Limb (tissue), 2 donors: ENCODE measurements at regions not wholly inside any gene's neighbourhood (a gene's known extent, or its start where the extent isn't known, plus 50 kb on each side); places are given as distances from the start of the nearest gene placed in this dataset.

Experiments used
- DNase-seq, 2 donors: peaks; one replicate each; pipeline ENCODE4 v3.0.0-alpha.2; 2016; ENCODE audit errors: extremely low spot score in 2 of 2

DNA sequence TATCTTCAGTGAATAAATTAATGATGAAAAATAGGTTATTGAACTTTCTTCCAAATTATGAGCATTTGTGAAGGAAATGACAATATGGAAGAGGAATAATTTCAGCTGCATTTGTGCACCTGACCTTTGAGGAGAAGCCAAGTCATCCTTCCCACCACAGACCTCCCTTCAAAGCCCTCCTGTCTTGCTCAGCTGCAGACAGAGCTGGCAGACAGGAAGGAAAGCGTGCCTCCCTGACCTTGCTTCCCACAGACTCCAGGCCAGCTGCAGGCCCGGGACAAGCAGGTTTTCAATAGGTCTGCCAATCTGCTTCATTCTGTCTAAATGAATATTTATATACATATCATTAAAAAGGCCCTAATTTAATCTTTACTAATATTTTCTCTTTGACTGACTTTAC lies 152.9 kb upstream of the RBMS3 start:
- DNase-seq, result no peak

DNA sequence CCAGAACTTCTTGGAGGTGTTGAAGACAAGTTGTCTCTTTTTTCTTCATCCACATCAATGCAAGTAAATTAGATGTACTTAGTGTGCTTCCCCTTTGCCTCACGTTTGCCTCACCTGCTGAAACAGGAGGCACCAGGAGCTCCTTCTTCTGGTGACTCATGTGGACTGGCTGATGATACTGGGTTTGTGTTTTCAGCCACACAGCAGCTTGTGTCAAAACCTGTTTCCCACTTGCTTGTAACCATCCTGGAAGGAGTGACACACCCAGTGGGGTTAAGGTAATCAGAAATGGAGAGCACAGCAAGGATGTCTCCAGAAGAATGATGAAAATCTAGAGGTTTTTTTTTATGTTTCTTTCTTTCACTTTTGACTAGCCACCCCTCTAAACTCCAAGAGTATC lies 143.3 kb upstream of the RBMS3 start:
- no peak for DNase-seq

DNA sequence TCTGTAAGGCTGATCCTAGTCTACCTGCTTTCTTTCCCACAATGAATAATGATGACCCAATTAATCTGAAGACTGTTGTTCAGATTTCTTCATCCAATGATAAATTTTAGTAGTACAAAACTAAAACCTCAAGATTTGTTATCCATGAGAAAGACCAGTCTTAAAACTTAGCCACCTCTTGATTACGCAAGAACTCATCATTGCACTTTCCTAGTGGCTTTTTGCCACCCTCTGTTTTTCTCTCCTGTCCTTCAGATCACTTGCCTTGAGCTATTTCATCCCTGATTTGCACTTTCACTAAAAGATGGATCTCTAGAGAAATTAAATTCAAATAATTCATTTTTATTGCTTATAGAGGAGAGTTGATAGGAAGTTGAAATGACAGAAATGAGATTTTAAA lies 142.7 kb upstream of the RBMS3 start:
- no peak for DNase-seq

DNA sequence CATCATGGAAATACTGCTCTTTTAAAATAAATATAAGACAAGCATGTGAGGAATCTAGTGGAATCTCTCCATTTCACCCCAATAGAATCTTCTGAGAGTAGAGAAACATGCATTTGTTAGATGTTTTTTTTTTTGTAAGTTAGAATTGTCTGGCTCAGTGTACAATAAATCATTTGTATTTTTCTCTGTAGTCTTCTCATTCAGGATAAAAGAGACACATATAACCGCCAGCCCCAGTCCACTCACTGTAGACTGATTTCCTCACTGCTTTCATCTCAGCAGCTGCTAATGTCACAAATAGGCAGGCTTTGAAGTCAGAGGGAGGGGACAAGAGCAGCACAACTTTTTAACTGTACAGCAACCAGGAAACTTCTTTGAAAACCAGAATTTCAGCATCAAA lies 140.2 kb upstream of the RBMS3 start:
- peak in 1 of 2 donors; percentile 45 for DNase-seq

DNA sequence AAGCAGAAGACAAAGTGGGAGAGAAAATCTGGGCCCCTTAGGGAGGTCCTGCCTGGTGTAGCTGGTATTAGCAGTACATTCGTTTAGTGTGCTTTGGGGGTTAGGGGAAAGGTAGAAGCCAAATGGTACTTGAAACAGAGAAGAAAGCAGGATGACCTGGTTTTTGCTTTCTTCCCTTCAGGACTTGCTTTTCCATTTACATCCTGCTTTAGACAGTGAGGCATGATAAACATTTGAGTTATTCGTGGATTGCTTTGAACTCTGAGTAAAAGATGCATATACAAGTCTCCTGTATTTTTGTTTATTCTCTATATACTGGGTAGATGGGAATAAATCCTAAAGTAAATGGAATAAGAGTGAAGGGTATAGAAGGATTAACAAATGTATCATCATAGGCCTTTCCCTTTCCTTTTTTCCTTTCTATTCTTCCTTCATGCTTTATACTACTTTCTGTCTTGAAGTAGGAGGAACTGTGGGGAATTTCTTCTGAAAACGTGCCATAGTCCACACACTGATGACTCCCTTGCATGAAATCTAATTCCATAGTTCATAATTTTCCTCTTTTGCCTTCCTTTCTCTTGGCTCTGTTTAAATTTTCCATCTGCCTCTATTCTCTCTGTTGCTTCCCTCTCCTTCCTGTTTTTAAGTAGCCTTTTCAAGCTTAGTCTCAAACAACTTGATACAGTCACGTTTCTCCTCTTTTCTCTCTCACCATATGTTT lies 139.5 kb upstream of the RBMS3 start:
- peak in 1 of 2 donors; percentile 53 for DNase-seq

DNA sequence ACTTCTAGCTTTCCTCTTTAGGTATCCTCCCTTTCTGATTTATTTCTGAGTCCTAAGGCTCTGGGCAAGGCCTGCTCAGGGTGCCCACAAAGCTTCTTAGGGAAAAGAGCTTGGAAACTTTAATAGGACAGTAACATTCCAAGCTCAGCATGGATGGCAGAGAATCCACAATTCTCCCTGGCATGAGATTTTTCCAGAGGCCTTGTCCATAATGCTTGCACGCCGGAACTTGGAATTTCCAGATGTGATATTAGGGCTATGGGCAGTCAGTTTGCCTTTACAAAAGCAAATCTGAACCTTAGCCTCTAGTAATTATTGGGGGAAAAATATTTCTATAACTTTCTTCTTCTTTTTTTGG lies 139.0 kb upstream of the RBMS3 start:
- no peak for DNase-seq

DNA sequence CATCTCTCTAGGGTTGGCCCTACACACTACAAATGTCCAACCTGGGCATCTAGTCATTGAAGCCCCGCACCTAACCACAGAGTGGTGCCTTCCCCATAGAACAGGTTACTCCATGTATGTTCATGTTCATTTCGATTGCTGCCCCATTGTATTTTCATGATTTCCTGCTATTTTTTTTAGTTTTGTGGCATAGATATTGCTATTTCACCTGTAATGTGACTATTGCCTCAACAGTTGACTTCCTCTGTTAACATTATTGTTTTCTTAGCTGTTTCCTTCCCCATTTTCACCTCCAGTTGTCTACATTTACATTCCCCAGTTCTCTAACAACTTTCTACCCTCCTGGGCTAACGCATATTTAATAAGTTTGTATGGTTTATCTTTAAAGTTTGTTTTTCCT lies 137.7 kb upstream of the RBMS3 start:
- no peak for DNase-seq

DNA sequence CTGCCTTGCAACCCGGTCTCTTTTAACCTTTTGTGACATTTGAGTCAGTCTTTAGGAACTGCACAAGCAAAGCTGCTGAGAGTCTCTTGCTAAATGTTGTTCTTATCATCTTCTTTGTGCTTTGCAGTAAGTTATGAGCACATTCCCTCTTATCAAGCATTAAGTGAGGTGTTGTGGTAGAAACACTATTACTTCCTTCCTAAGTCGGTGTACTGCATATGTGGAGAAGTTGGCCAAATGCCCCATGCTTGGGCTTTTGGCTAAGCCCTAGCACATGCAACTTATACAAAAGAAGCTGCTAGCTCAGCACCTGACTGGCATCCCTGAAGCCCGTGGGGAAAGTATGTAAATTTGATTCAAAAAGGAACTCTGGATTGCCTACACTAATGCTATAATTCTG lies 136.5 kb upstream of the RBMS3 start:
- no peak for DNase-seq

DNA sequence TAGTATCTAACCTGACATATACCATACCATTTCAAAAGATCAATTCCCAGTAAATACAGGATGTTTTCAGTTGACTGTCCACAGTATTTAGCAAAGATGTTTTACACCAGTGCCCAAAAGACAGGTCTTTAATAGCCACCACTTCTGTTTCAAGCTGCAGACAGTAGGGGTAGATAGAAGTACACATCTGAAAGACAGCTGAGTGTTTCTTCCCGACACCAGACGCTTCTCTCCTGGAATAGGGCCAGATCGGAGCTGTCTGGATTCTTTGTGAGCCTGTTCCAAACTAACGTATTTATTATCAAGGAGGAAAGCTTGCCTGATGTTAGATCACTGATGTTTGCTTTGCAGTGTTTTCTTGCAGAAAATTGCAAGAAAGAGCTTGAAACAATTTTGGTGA lies 136.1 kb upstream of the RBMS3 start:
- peak; percentile 69 to 80 for DNase-seq

DNA sequence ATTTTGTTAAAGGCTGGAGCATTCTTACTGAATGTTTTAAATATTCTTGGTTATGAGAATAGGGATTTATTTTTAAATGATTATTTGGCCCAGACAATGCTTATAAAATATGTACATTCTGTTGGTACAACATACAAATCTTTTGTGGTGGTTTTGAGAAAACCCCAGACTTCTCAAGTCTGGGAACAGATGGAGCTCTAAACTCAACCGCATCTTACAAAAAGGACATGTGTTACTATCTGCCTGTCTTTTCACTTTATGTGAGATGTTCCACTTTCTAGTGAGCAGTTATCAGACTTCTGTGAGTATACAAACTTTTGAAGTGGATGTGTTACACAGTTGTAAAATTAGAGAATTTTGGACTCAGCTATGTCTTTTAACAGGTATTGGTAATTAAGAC lies 135.5 kb upstream of the RBMS3 start:
- DNase-seq, result no peak

DNA sequence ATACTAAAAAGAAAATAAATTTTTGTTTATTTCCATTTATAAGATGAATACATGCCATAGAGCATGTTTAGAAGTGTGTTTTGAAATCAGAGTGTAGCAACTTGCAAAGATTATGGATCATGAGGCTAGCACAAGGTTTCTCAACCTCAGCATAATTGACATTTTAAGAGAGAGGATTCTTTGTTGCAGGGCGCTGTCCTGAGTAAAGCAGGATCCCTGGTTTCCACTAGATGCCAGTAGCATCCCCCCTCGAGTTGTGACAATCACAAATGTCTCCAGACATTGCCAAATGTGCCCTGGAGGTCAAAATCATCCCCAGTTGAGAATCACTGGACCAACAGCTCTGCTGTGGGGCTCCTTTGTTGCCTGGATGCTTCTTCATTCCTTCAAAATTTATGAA lies 128.5 kb upstream of the RBMS3 start:
- DNase-seq, result no peak

DNA sequence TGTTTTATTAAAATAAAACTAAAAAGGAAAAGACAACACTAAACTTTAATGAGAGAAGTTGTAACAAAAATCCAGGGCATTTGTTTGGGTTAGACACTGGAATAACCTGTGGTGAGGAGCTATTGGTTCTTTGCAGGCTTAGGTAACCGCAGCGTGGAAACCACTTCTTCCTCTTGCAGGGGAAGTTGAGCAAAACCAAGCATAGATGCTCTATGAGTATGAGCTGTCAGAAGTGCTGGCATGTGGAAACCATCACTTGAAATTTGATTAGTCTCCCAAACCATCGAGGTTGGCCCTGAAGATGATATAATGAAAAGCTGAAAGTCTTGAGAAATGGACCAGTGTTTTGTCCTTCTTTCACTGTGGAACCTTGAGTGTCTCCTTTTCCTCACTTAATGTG lies 127.1 kb upstream of the RBMS3 start:
- DNase-seq, result no peak

DNA sequence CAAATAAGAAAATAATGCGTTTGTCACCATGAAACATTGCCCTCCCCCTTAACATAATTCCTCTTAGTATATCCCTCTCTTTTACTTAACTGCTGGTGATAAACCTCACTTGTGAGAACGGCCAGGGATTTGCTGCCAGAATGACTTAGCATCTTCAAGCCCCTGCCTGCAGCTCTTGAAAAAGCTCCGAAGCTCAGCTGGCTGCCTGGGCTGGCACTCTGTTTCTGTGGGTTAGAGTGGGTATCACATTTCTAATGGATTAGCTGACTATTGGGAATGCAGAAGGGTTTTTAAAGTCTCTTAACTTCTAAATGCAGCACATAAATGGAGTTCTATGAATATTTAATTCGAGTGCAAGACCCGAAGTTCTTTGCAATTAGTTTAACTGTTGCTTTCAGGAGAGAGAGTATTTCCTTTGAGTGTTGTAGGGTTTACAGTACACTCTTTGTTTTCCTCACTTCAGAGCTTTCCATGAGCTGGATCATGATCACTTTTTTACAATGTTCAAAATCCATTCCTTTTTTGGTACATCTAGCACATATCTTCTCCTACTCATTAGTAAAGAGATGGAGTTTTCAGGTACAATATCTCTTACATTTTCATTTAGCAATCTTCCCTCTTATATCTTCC lies 124.7 kb upstream of the RBMS3 start:
- peak; percentile 42 to 60 for DNase-seq

DNA sequence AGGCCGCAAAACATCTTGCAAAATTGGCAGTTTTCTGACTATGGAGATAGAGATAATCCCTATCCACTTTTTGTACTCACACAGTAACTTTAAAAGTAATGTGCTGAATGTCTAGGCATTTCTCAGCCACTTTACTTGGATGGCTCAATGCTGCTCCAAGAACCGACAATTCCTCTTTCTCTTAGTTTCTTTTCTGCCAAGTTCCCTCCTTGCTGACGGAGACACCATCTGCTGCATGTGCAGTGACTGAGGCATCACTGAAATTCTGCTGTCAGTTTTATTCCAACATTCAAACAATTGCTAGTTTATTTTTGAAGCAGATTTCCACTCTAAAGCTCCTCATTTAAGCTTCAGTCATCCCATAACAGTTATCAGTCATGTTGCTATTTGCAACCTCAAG lies 116.0 kb upstream of the RBMS3 start:
- DNase-seq, result no peak

DNA sequence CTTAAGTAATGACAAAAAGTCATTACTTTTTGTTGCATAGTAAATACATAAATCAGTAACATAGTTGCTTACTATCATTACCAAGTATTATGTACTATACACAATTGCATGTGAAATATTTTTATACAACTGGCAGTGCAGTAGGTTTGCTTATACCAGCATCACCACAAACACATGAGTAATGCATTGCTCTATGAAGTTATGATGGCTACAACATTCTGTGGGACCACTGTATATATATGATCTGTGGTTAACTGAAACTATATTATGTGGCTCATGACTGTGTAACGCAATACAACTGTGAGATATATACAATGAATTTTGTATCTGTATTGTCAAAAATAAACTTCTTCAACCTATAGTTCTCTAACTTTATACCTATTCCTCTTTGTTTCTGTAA lies 113.7 kb upstream of the RBMS3 start:
- DNase-seq, result no peak

DNA sequence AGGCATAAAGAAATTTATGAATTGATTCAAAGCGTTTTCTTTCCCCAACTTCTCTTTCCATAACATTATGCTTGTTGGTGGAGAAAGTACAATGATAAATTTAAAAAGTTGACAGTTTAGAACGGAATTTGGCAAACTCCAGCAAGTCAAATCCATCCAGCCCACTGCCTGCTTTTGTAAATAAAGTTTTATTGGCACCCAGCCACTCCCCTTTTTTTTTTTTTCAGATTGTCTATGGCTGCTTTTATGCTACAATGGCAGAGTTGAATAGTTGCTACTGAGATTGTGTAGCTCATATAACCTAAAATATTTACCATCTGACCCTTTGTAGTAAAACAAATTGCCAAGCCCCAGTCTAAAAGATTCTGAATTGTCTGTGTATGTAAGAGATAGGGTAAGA lies 112.8 kb upstream of the RBMS3 start:
- no peak for DNase-seq

DNA sequence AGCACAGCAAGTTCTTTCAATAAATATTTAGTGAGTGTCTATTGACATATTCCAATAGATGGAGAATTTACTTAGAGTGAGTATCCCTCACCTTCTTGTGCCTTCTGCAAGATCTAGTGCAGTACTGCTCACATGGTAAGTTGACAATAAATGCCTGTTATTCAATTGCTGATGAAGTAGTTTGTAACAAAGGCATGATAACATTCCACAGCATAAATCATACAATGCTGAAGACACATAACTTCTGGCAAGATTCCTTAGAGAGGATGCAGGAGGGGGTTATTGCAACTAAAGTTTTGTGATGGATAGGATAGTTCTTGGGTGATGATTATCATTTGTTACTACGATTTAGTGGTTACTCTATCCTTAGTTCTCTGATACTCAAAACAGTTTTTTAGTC lies 112.2 kb upstream of the RBMS3 start:
- no peak for DNase-seq

DNA sequence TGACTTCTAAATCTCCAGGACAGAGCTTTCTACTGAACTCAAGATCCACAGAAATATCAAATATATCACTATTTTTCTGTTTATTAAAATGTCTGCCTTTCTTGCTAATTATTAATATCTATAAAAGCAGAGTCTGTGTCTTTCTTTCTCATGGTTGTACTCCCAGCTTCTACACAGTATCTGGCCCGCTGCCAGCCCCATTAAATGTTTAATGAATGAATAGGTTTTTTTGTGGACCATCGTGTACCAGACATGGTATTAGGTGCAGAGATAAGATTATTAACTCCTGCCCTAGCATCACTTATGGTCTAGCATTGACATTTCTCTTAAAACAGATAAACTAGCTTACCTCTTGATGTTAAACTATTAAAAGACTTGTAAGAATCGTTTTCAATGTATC lies 111.4 kb upstream of the RBMS3 start:
- DNase-seq, result no peak

DNA sequence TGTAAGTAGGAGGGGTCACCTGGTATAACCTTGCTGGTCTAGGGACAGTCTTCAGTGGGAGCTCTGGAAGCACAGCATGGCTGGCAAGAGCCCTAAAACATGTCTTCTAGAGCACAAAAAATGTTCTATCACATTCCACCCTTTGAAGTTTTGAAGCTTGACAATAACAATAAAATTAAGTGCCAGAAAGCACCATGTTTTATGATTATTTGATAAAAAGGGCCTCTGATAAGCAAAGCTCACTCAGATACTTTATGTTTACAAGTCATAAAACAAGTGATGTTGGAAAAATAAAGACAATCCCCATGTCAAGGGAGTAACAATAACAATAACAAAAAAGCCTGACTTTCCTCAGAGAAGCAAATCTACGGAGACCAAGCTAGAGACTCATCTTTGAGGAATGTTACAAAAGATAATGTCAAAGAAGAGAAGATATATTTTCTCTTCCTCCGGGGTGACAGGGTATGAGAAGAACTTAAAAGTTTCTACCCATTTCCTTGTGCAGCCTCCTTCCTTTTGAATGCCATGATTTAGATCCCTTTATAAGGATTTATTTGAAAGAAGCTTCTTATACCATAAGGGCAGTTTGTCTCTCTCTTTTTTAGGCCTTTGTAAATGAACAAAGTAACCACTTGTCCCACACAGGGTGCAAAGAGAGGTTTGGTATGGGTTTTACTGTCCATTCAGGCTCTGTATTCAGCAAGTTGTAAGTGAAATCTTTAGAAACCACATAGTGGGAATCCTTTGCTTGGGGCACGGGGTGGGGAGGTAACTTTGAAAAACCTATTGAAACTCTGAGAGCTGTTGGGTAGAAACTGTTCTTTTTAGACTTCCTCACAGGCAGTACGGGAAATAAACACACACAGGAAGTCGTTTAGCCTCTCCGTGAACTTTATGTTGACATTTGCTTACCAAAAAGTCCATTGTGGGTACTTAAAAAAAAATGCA lies 109.6 kb upstream of the RBMS3 start:
- DNase-seq, result no peak

DNA sequence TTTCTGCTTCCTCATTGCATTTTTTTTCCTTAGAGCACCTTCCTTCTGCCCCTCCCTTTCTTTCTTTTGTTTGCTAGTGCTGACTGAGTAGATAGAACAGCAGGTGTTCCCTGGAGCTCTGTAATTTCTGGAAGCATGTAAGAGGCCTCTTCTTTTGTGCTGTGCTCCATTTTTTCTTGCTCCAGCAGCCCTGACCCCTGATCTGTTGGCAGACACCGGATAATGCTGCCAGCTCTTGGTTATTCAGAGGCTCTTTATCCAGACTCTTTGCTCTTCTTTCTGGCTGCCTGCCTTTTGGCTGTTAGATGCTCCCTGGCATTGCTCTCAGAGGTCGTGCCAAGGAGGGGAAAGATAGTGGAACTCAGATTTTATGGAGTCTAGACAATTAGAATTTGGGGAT lies 104.4 kb upstream of the RBMS3 start:
- DNase-seq, result no peak

DNA sequence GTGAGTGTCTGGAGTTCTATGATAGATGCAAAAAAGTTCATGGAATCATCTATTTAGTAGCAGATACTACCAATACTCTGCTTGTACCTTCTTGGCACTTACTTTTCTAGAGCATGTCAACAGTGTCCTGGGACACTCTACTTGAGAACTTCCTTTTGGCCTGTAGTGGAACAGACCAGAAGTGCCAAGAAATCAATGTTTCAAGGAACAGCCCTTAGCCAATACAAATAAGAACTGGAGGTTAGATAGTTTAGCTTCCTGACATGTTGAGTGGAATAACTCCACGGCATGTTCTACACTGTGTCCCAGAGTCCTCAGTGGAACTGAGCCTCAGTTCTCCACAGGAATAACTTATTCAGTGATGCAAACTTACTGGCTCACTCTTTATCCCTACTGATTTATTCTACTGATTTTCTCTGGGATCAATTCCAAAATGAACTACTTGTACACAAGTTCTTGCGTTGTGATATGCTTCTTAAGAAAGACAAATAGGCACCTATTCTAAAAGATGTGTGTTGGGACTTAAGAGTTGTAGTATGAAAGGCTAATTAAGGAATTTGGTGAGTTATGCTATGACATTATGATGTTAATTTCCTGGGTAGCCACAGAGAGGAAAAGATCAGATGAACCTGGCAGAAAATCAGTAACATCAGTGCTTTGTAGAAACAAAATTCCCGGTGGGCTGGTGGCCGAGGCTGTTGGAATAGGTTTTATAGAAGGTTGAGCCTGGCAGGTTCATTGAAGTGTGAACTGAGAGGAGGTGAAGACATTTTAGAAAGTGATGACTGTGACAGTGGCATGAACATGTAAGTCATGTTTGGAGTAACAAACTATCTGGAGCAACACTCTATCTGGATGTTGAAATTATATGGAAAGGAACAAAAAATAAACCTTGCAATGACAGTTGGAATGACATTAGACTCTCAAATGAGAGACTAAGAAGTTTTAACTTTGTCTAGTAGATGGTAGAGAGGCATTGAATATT lies 101.8 kb upstream of the RBMS3 start:
- DNase-seq, result no peak
